HEK293 (cell line): ENCODE measurements at regions not wholly inside any gene's neighbourhood (a gene's known extent, or its start where the extent isn't known, plus 50 kb on each side); places are given as distances from the start of the nearest gene placed in this dataset.

Experiments used
- CTCF ChIA-PET: fragments of 350-600 bp; formaldehyde crosslinking; extraction: SDS; loops from one replicate; lab custom pipeline; 2021; ENCODE audit warnings: antibody characterized with exemption; lab: Yijun Ruan, JAX
- POLR2A ChIA-PET: fragments of 300-600 bp; formaldehyde crosslinking; extraction: SDS; loops from one replicate; lab custom pipeline; 2020; ENCODE audit warnings: antibody characterized with exemption, inconsistent platforms; lab: Yijun Ruan, JAX
- H3K27ac ChIP-seq: fragments of 200-500 bp; sonication (Bioruptor generic); 2 replicates; pipeline ENCODE4 v1.5.1; 2014; ENCODE audit warnings: low read depth, low read length, control low read depth, inconsistent platforms; ENCODE audit errors: extremely low read depth
- H3K36me3 ChIP-seq, 2 experiments: fragments of 200-500 bp in 1 of 2; sonication (Bioruptor generic) in 1 of 2; 1 replicate in 1 of 2; 2 replicates in 1 of 2; pipeline ENCODE4 v1.5.1; 2014 to 2017; ENCODE audit warnings: inconsistent platforms in 2 of 2, low read length in 2 of 2; ENCODE audit not compliant: control insufficient read depth in 2 of 2, insufficient read depth in 1 of 2
- H3K4me1 ChIP-seq: fragments of 200-500 bp; sonication (Bioruptor generic); 2 replicates; pipeline ENCODE4 v1.5.1; 2014; ENCODE audit warnings: mild to moderate bottlenecking, low read length, inconsistent platforms; ENCODE audit not compliant: control insufficient read depth, insufficient read depth
- H3K4me3 ChIP-seq: 2 replicates; pipeline ENCODE4 v1.5.1; 2011; ENCODE audit warnings: low read depth, mild to moderate bottlenecking, control low read depth, low read length, moderate library complexity
- H3K9me3 ChIP-seq: fragments of 200-500 bp; sonication (Bioruptor generic); 2 replicates; pipeline ENCODE4 v1.5.1; 2014; ENCODE audit warnings: low read depth, low read length, inconsistent platforms; ENCODE audit not compliant: control insufficient read depth, insufficient read depth
- BCL6B ChIP-seq: fragments of 450-650 bp; formaldehyde crosslinking; IDR thresholded peaks from 2 replicates; pipeline ENCODE4 v1.5.1; 2017; ENCODE audit warnings: missing biosample characterization, missing genetic modification characterization
- SP3 ChIP-seq: fragments of 450-650 bp; formaldehyde crosslinking; IDR thresholded peaks from 2 replicates; pipeline ENCODE4 v1.5.1; 2016; ENCODE audit warnings: missing biosample characterization, missing genetic modification characterization
- SP7 ChIP-seq: fragments of 450-650 bp; formaldehyde crosslinking; IDR thresholded peaks from 2 replicates; pipeline ENCODE4 v1.5.1; 2016; ENCODE audit warnings: missing biosample characterization, missing genetic modification characterization
- TCF7L2 ChIP-seq: IDR thresholded peaks from 2 replicates; pipeline ENCODE4 v1.6.1; 2011; ENCODE audit warnings: low read depth, mild to moderate bottlenecking, inconsistent platforms, low read length, moderate library complexity, borderline replicate concordance
- TRIM28 ChIP-seq: IDR thresholded peaks from 2 replicates; pipeline ENCODE4 v1.6.1; 2011; ENCODE audit warnings: low read length, control low read depth, borderline replicate concordance
- WT1 ChIP-seq: fragments of 450-650 bp; formaldehyde crosslinking; IDR thresholded peaks from 2 replicates; pipeline ENCODE4 v1.5.1; 2016; ENCODE audit warnings: missing biosample characterization, missing genetic modification characterization
- ZBTB48 ChIP-seq: fragments of 450-650 bp; formaldehyde crosslinking; IDR thresholded peaks from 2 replicates; pipeline ENCODE4 v1.5.1; 2016; ENCODE audit warnings: missing biosample characterization, missing genetic modification characterization
- ZEB2 ChIP-seq: fragments of 450-650 bp; formaldehyde crosslinking; IDR thresholded peaks from 2 replicates; pipeline ENCODE4 v1.5.1; 2016; ENCODE audit warnings: missing biosample characterization, missing genetic modification characterization
- ZFHX2 ChIP-seq: fragments of 450-650 bp; formaldehyde crosslinking; conservative IDR thresholded peaks from 2 replicates; pipeline ENCODE4 v1.5.1; 2016; ENCODE audit warnings: missing biosample characterization, missing genetic modification characterization
- ZNF121 ChIP-seq: fragments of 450-650 bp; formaldehyde crosslinking; IDR thresholded peaks from 2 replicates; pipeline ENCODE4 v1.5.1; 2016; ENCODE audit warnings: missing biosample characterization, missing genetic modification characterization
- ZNF16 ChIP-seq: fragments of 450-650 bp; formaldehyde crosslinking; IDR thresholded peaks from 2 replicates; pipeline ENCODE4 v1.5.1; 2016; ENCODE audit warnings: low read depth, missing biosample characterization, missing genetic modification characterization
- ZNF174 ChIP-seq: fragments of 450-650 bp; formaldehyde crosslinking; IDR thresholded peaks from 2 replicates; pipeline ENCODE4 v1.5.0; 2017; ENCODE audit warnings: missing biosample characterization, mild to moderate bottlenecking, missing genetic modification characterization
- ZNF18 ChIP-seq: fragments of 450-650 bp; formaldehyde crosslinking; IDR thresholded peaks from 2 replicates; pipeline ENCODE4 v1.5.1; 2016; ENCODE audit warnings: missing biosample characterization, missing genetic modification characterization
- ZNF2 ChIP-seq: fragments of 450-650 bp; formaldehyde crosslinking; IDR thresholded peaks from 2 replicates; pipeline ENCODE4 v1.5.1; 2016; ENCODE audit warnings: missing biosample characterization, missing genetic modification characterization
- ZNF202 ChIP-seq: fragments of 450-650 bp; formaldehyde crosslinking; IDR thresholded peaks from 2 replicates; pipeline ENCODE4 v1.5.1; 2016; ENCODE audit warnings: missing biosample characterization, missing genetic modification characterization, borderline replicate concordance
- ZNF362 ChIP-seq: fragments of 450-650 bp; formaldehyde crosslinking; IDR thresholded peaks from 2 replicates; pipeline ENCODE4 v1.5.1; 2016; ENCODE audit warnings: missing biosample characterization, missing genetic modification characterization
- ZNF473 ChIP-seq: fragments of 450-650 bp; formaldehyde crosslinking; IDR thresholded peaks from 2 replicates; pipeline ENCODE4 v1.5.1; 2017; ENCODE audit warnings: missing biosample characterization, missing genetic modification characterization
- ZNF514 ChIP-seq: fragments of 450-650 bp; formaldehyde crosslinking; IDR thresholded peaks from 2 replicates; pipeline ENCODE4 v1.5.1; 2016; ENCODE audit warnings: missing biosample characterization, missing genetic modification characterization
- ZNF521 ChIP-seq: fragments of 450-650 bp; formaldehyde crosslinking; IDR thresholded peaks from 2 replicates; pipeline ENCODE4 v1.5.1; 2017; ENCODE audit warnings: missing biosample characterization, mild to moderate bottlenecking, missing genetic modification characterization
- ZNF580 ChIP-seq: fragments of 450-650 bp; formaldehyde crosslinking; IDR thresholded peaks from 2 replicates; pipeline ENCODE4 v1.5.1; 2016; ENCODE audit warnings: missing biosample characterization, missing genetic modification characterization
- ZNF610 ChIP-seq: fragments of 450-650 bp; formaldehyde crosslinking; IDR thresholded peaks from 2 replicates; pipeline ENCODE4 v1.5.1; 2016; ENCODE audit warnings: missing biosample characterization, missing genetic modification characterization, borderline replicate concordance
- ZNF624 ChIP-seq: fragments of 450-650 bp; formaldehyde crosslinking; IDR thresholded peaks from 2 replicates; pipeline ENCODE4 v1.5.1; 2017; ENCODE audit warnings: missing biosample characterization, missing genetic modification characterization
- ZNF626 ChIP-seq: fragments of 450-650 bp; sonication (Bioruptor Pico); formaldehyde crosslinking; IDR thresholded peaks from 2 replicates; pipeline ENCODE4 v1.5.1; 2018; ENCODE audit warnings: missing biosample characterization, missing genetic modification characterization, inconsistent platforms
- ZNF645 ChIP-seq: fragments of 450-650 bp; formaldehyde crosslinking; IDR thresholded peaks from 2 replicates; pipeline ENCODE4; 2016; ENCODE audit warnings: missing biosample characterization, missing genetic modification characterization
- ZNF654 ChIP-seq: fragments of 450-650 bp; formaldehyde crosslinking; IDR thresholded peaks from 2 replicates; pipeline ENCODE4 v1.5.1; 2016; ENCODE audit warnings: low read depth, missing biosample characterization, missing genetic modification characterization
- ZNF658 ChIP-seq: fragments of 450-650 bp; formaldehyde crosslinking; IDR thresholded peaks from 2 replicates; pipeline ENCODE4; 2016; ENCODE audit warnings: missing biosample characterization, missing genetic modification characterization
- ZNF664 ChIP-seq: fragments of 450-650 bp; formaldehyde crosslinking; IDR thresholded peaks from 2 replicates; pipeline ENCODE4 v1.5.1; 2016; ENCODE audit warnings: missing biosample characterization, missing genetic modification characterization
- ZNF768 ChIP-seq: fragments of 450-650 bp; formaldehyde crosslinking; IDR thresholded peaks from 2 replicates; pipeline ENCODE4 v1.5.1; 2018; ENCODE audit warnings: missing biosample characterization, mild to moderate bottlenecking, missing genetic modification characterization
- ZNF837 ChIP-seq: fragments of 450-650 bp; formaldehyde crosslinking; IDR thresholded peaks from 2 replicates; pipeline ENCODE4 v1.5.1; 2016; ENCODE audit warnings: missing biosample characterization, missing genetic modification characterization
- ZSCAN5A ChIP-seq: fragments of 450-650 bp; formaldehyde crosslinking; IDR thresholded peaks from 2 replicates; pipeline ENCODE4 v1.5.1; 2016; ENCODE audit warnings: missing biosample characterization, missing genetic modification characterization

- no peak for TF ChIP-seq ZNF645 (tag by site-specific recombination)
These were observed 705.7 kb upstream of the IGFBP3 start (continued) for GRCh38 chr7:46626691-46627310.

GRCh38 chr7:46626261-46626660 is 705.2 kb upstream of the IGFBP3 start:
- CTCF ChIA-PET = no interaction called here
- POLR2A ChIA-PET = no interaction called here
- Histone ChIP-seq H3K4me1 (no peaks in the 10 kb centered on the region), H3K36me3 (no peaks in the 10 kb centered on the region)
- TF ChIP-seq TRIM28 = no peak
- TF ChIP-seq ZBTB48 (tag by site-specific recombination) = no peak
- TF ChIP-seq ZNF626 (tag by site-specific recombination) = no peak
- TF ChIP-seq ZSCAN5A (tag by site-specific recombination) = no peak
- no peak for TF ChIP-seq ZNF473 (tag by site-specific recombination)
- TF ChIP-seq ZNF202 (tag by site-specific recombination) = no peak
- no peak for TF ChIP-seq ZFHX2 (tag by site-specific recombination)
- no peak for TF ChIP-seq ZNF121 (tag by site-specific recombination)
- TF ChIP-seq ZNF2 = no peak
- TF ChIP-seq ZNF768 = no peak
- no peak for TF ChIP-seq SP3 (tag by site-specific recombination)
- TF ChIP-seq BCL6B (tag by site-specific recombination) = no peak
- no peak for TF ChIP-seq ZNF362 (tag by site-specific recombination)
- TF ChIP-seq ZNF664 = no peak
- TF ChIP-seq, all 188 proteins: peak for 0
- no peak overlapping the region for H3K4me3 ChIP-seq
- H3K9me3 ChIP-seq = no peaks in the 10 kb centered on the region
- H3K27ac ChIP-seq = no peak overlapping the region

GRCh38 chr7:46625032-46625431 is 704.0 kb upstream of the IGFBP3 start:
- Histone ChIP-seq H3K27ac (no peak overlapping the region), H3K4me3 (no peak overlapping the region), H3K9me3 (no peaks in the 10 kb centered on the region), H3K4me1 (no peaks in the 10 kb centered on the region), H3K36me3 (no peaks in the 10 kb centered on the region)
- CTCF ChIA-PET = interaction anchor here (1.2 kb wide), 1 partner anchor 706 kb away, joined by 3 read pairs; no protein-coding TSS in a partner anchor
- POLR2A ChIA-PET = no interaction called here
- TF ChIP-seq ZEB2 (no peak), TCF7L2 (no peak), ZNF18 (tag by site-specific recombination) (no peak), ZNF16 (no peak), WT1 (no peak), ZNF521 (tag by site-specific recombination) (no peak), ZNF654 (no peak), ZNF658 (tag by site-specific recombination) (no peak), ZNF837 (tag by site-specific recombination) (no peak), ZNF174 (tag by site-specific recombination) (no peak), ZNF610 (tag by site-specific recombination) (no peak), ZNF514 (tag by site-specific recombination) (no peak), ZNF624 (tag by site-specific recombination) (no peak), SP7 (tag by site-specific recombination) (no peak), ZNF580 (tag by site-specific recombination) (no peak)
